Caki2 (cell line): ENCODE measurements at regions not wholly inside any gene's neighbourhood (a gene's known extent, or its start where the extent isn't known, plus 50 kb on each side); places are given as distances from the start of the nearest gene placed in this dataset.
"Not testable (repeated sequence)": the region's sequence is repeated elsewhere in the genome, so short reads cannot be mapped to it uniquely, and the experiment has no call there.

Source experiments
- DNase-seq: peaks from one replicate; pipeline ENCODE4 v3.0.0-alpha.2; 2015; ENCODE audit warnings: low read depth
- in situ Hi-C: cut with HindIII; loops from 2 replicates; pipeline ENCODE4 v1.10.0; 2016; ENCODE audit warnings: low sequenced_read_pairs, low pct_unique_long_range_greater_than_20kb, mixed read lengths

- in situ Hi-C loops: no loop called here
Measured at GRCh38 chr6:12608874-12609273, 107.7 kb upstream of the PHACTR1 start.

GRCh38 chr6:12609751-12610150, 106.8 kb upstream of the PHACTR1 start:
- in situ Hi-C loops: no loop called here
- no peak for DNase-seq

More at GRCh38 chr6:12608874-12609273, 107.7 kb upstream of the PHACTR1 start:
- no peak for DNase-seq

GRCh38 chr6:12610862-12611261, 105.7 kb upstream of the PHACTR1 start:
- in situ Hi-C loops: no loop called here
- DNase-seq: no peak

GRCh38 chr6:12613811-12614210, 102.8 kb upstream of the PHACTR1 start:
- in situ Hi-C loops: no loop called here
- DNase-seq: no peak

- in situ Hi-C loops: no loop called here
- DNase-seq: no peak
Measured at GRCh38 chr6:12614456-12614855, 102.1 kb upstream of the PHACTR1 start.

- in situ Hi-C loops: no loop called here
- DNase-seq: no peak
Measured at GRCh38 chr6:12618296-12618695, 98.3 kb upstream of the PHACTR1 start.

GRCh38 chr6:12621754-12622153, 94.8 kb upstream of the PHACTR1 start:
- no peak for DNase-seq
- in situ Hi-C loops: no loop called here

- in situ Hi-C loops: no loop called here
- no peak for DNase-seq
Measured at GRCh38 chr6:12622566-12622965, 94.0 kb upstream of the PHACTR1 start.

- in situ Hi-C loops: no loop called here
- no peak for DNase-seq
Measured at GRCh38 chr6:12624142-12624837, 92.3 kb upstream of the PHACTR1 start.

GRCh38 chr6:12627053-12627452, 89.5 kb upstream of the PHACTR1 start:
- no peak for DNase-seq
- in situ Hi-C loops: no loop called here

- DNase-seq: no peak
- in situ Hi-C loops: no loop called here
Measured at GRCh38 chr6:12628327-12628726, 88.2 kb upstream of the PHACTR1 start.

- DNase-seq, in situ Hi-C loops: not testable (repeated sequence)
Measured at GRCh38 chr6:12633746-12634145, 82.8 kb upstream of the PHACTR1 start.

GRCh38 chr6:12635375-12635774, 81.2 kb upstream of the PHACTR1 start:
- in situ Hi-C loops: no loop called here
- no peak for DNase-seq

GRCh38 chr6:12635813-12636212, 80.8 kb upstream of the PHACTR1 start:
- DNase-seq: no peak
- in situ Hi-C loops: no loop called here

GRCh38 chr6:12636336-12636735, 80.2 kb upstream of the PHACTR1 start:
- DNase-seq: no peak
- in situ Hi-C loops: no loop called here

GRCh38 chr6:12637960-12638641, 78.5 kb upstream of the PHACTR1 start:
- DNase-seq: peak; percentile 69
- in situ Hi-C loops: no loop called here

- in situ Hi-C loops: no loop called here
- no peak for DNase-seq
Measured at GRCh38 chr6:12640438-12640837, 76.1 kb upstream of the PHACTR1 start.

- DNase-seq, in situ Hi-C loops: not testable (repeated sequence)
Measured at GRCh38 chr6:12641785-12642184, 74.8 kb upstream of the PHACTR1 start.

GRCh38 chr6:12645941-12646340, 70.6 kb upstream of the PHACTR1 start:
- in situ Hi-C loops: no loop called here
- no peak for DNase-seq

GRCh38 chr6:12648171-12648570, 68.4 kb upstream of the PHACTR1 start:
- in situ Hi-C loops: no loop called here
- no peak for DNase-seq
